ENCODE measurements at regions not wholly inside any gene's neighbourhood (a gene's known extent, or its start where the extent isn't known, plus 50 kb on each side); places are given as distances from the start of the nearest gene placed in this dataset.

DNA sequence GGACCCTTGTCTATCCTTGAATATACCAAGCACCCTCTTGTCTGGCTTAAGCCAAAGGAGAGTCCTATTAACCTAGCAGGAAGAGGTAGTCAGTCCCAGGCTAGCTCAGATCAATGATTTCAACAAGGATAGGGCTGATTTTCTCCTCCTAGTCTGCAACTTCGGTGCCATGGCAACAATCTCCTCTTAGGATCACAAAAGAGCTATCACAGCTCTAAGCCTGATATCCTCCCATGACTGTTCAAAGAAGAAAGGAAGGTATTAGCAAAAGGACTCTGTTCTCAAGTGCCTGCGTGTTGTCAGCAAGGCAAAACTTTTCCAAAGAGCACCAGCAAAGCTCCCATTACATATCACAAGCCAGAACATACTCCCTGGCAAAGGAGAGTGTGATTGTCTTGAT lies 58.7 kb upstream of the DDX18 start:
- Histone ChIP-seq H2BK12ac (ENCODE audit: low read depth, low read length) (no peak overlapping the region), H4K91ac (replicated peaks; ENCODE audit: insufficient read length, low read length) (no peak overlapping the region), H4K8ac (ENCODE audit: extremely low read depth, insufficient read depth, low read length) (no peak overlapping the region), H2AFZ (ENCODE audit: low read length) (no peak overlapping the region), H4K5ac (ENCODE audit: insufficient read length, low read depth, low read length) (no peak overlapping the region), H3K4me3 (ENCODE audit: extremely low read depth in 1 of 4, insufficient read depth in 2 of 4, low read depth in 3 of 4, low read length in 4 of 4) (no peak overlapping the region), H3K4ac (replicated peaks; ENCODE audit: insufficient read length, low read depth, low read length) (no peak overlapping the region), H3K18ac (ENCODE audit: extremely low read depth, low read length) (no peak overlapping the region), H3K27ac (ENCODE audit: low read depth, low read length) (no peak overlapping the region), H3K56ac (replicated peaks; ENCODE audit: insufficient read length, low read depth, low read length) (no peak overlapping the region), H3K79me1 (ENCODE audit: low read depth, low read length) (no peaks in the 10 kb centered on the region), H4K20me1 (replicated peaks in 1 of 2; ENCODE audit: control insufficient read depth in 1 of 2, insufficient read depth in 2 of 2, low read length in 2 of 2) (no peaks in the 10 kb centered on the region), H3K4me1 (replicated peaks in 1 of 4; ENCODE audit: control insufficient read depth in 3 of 4, insufficient read depth in 4 of 4, low read length in 3 of 4) (no peaks in the 10 kb centered on the region), H3K9ac (replicated peaks in 1 of 4; ENCODE audit: extremely low read depth in 1 of 4, low read depth in 3 of 4, low read length in 3 of 4) (no peak overlapping the region), H2BK20ac (ENCODE audit: low read length) (no peak overlapping the region), H3K36me3 (ENCODE audit: control insufficient read depth in 2 of 4, insufficient read depth in 4 of 4, low read length in 3 of 4) (no peaks in the 10 kb centered on the region), H3K79me2 (ENCODE audit: control insufficient read depth in 1 of 2, insufficient read depth in 2 of 2, low read length in 2 of 2) (no peaks in the 10 kb centered on the region), H3K23ac (ENCODE audit: insufficient read length) (no peak overlapping the region), H2BK15ac (ENCODE audit: low read length) (no peak overlapping the region), H3K27me3 (replicated peaks in 1 of 4; ENCODE audit: control insufficient read depth in 3 of 4, extremely low read depth in 1 of 4, insufficient read depth in 3 of 4, low read length in 3 of 4) (no peaks in the 10 kb centered on the region), H3K23me2 (ENCODE audit: low read depth, low read length) (no peaks in the 10 kb centered on the region), H2BK120ac (replicated peaks; ENCODE audit: low read depth, low read length) (no peak overlapping the region), H2AK5ac (ENCODE audit: low read depth, low read length) (no peak overlapping the region), H3K9me3 (ENCODE audit: insufficient read depth in 2 of 2, low read depth in 1 of 2, low read length in 1 of 2) (no peaks in the 10 kb centered on the region), H3K4me2 (ENCODE audit: insufficient read depth in 1 of 2, low read depth in 2 of 2, low read length in 2 of 2) (no peak overlapping the region), H2BK5ac (ENCODE audit: low read depth, low read length) (no peak overlapping the region), H3K14ac (ENCODE audit: insufficient read length) (no peak overlapping the region)
- FAIRE-seq: no peak
- TF ChIP-seq RAD21 (IDR thresholded peaks at IDR 0.05 in 1 of 2, conservative IDR thresholded peaks at IDR 0.05 in 1 of 2; ENCODE audit: low read depth in 2 of 2, low read length in 2 of 2) (no peak), TEAD4 (IDR thresholded peaks at IDR 0.05; ENCODE audit: low read depth, low read length) (no peak), GTF2F1 (IDR thresholded peaks at IDR 0.05; ENCODE audit: borderline replicate concordance, low read depth, low read length) (no peak)
- ChIA-PET CTCF (ENCODE audit: partially characterized antibody) (interaction anchor here (0.9 kb wide), 1 partner anchor 283 kb away, joined by 3 read pairs; no protein-coding TSS in a partner anchor), POLR2A (ENCODE audit: partially characterized antibody) (no interaction called here)
- DNase-seq (ENCODE audit: low read depth in 1 of 2, low spot score in 2 of 2): no peak
- 83% methylated on average over 2 of the region's 2 CpGs; no CpG with 5 or more reads in 1 of the 2 experiments for WGBS, 2 experiments (ENCODE audit: extremely low coverage in 1 of 2, insufficient coverage in 1 of 2, insufficient read length in 1 of 2, insufficient replicate concordance in 2 of 2, low coverage in 1 of 2, low lambda C conversion rate in 2 of 2, missing lambda C conversion rate in 1 of 2)
